Kidney (tissue), 13 donors: ENCODE measurements at regions not wholly inside any gene's neighbourhood (a gene's known extent, or its start where the extent isn't known, plus 50 kb on each side); places are given as distances from the start of the nearest gene placed in this dataset.

Source experiments
- DNase-seq, 5 donors: peaks; one replicate each; pipeline ENCODE4 v3.0.0-alpha.2; 2013 to 2020
- FAIRE-seq: peaks from 2 replicates; lab custom pipeline; 2012; peaks lifted over from hg19 to GRCh38; lab: Jason Lieb, UNC
- H3K27ac ChIP-seq, 2 donors: one replicate each; pipeline ENCODE4 v1.7.0; 2013; ENCODE audit warnings: low read depth in 2 of 2, low read length in 2 of 2, inconsistent platforms in 1 of 2
- H3K27me3 ChIP-seq: one replicate; pipeline ENCODE4 v1.7.1; 2013; ENCODE audit warnings: low read length, inconsistent platforms; ENCODE audit not compliant: control insufficient read depth, insufficient read depth
- H3K36me3 ChIP-seq, 3 donors: one replicate each; pipeline versions ENCODE4 v1.7.0 to v1.7.1; 2013; ENCODE audit warnings: low read length in 3 of 3, control low read depth in 1 of 3, inconsistent platforms in 1 of 3; ENCODE audit not compliant: insufficient read depth in 3 of 3, control insufficient read depth in 2 of 3
- H3K4me1 ChIP-seq, 3 donors: one replicate each; pipeline versions ENCODE4 v1.7.0 to v1.7.1; 2013; ENCODE audit warnings: low read length in 3 of 3, inconsistent platforms in 1 of 3, low read depth in 1 of 3; ENCODE audit not compliant: control insufficient read depth in 2 of 3, insufficient read depth in 2 of 3
- H3K4me3 ChIP-seq, 3 donors: one replicate each; pipeline versions ENCODE4 v1.7.0 to v1.8.1; 2013; ENCODE audit warnings: low read length in 3 of 3, control low read depth in 1 of 3, inconsistent platforms in 1 of 3
- H3K9ac ChIP-seq, 3 donors: one replicate each; pipeline versions ENCODE4 v1.7.0 to v1.7.1; 2013; ENCODE audit warnings: low read length in 3 of 3, control low read depth in 1 of 3, inconsistent platforms in 1 of 3
- H3K9me3 ChIP-seq, 3 donors: one replicate each; pipeline versions ENCODE4 v1.7.0 to v1.7.1; 2013; ENCODE audit warnings: low read length in 3 of 3, control low read depth in 1 of 3, inconsistent platforms in 1 of 3; ENCODE audit not compliant: control insufficient read depth in 2 of 3, insufficient read depth in 1 of 3
- intact Hi-C: fragments of 100-400 bp; cut with DNase I; formaldehyde crosslinking; loops from one replicate; pipeline ENCODE4 v1.11.1; 2022
- TF ChIP-seq, protein P1 (sequence below): IDR thresholded peaks from 3 replicates; pipeline ENCODE4 v1.5.1; 2012; ENCODE audit warnings: mild to moderate bottlenecking, moderate library complexity, borderline replicate concordance; ENCODE audit not compliant: insufficient read depth; ENCODE audit errors: extremely low read depth
- donor health status: control.
- donor health status: control.
- donor health status: control.
- donor health status: control.
- donor health status: control.
- donor health status: DM: yes; HTN: yes; CAD: no.
- donor health status: Normal renal cell carcinoma (clear cell type).

DNA sequence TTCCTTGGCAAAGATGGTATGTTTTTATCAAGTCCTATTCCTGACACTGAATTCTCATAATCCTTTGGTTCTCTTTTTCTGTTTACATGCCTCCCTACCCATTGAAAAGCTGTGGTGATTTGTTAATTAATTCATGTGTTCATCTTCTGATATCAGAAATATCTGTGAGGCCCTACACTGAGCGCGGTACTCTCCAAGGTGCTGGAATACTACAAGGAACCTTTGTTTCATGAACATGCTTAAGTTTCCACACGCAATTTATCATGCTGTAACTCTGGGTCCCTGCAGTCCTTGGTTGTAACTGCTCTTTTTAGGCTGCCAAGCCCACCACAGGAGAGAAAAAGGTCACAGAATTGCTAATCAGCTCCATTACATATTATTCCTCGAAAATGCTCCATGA is 331.8 kb downstream of the FAT3 start:
- peak in 2 of 5 donors; percentile 61 to 76 for DNase-seq
- Histone ChIP-seq H3K4me3 (no peak overlapping the region), H3K4me1 (no peaks in the 10 kb centered on the region), H3K27ac (no peak overlapping the region), H3K27me3 (no peaks in the 10 kb centered on the region), H3K9me3 (no peaks in the 10 kb centered on the region), H3K36me3 (no peaks in the 10 kb centered on the region), H3K9ac (no peak overlapping the region)
- intact Hi-C loops = no loop called here
- FAIRE-seq = no peak
- TF ChIP-seq, protein P1, sequence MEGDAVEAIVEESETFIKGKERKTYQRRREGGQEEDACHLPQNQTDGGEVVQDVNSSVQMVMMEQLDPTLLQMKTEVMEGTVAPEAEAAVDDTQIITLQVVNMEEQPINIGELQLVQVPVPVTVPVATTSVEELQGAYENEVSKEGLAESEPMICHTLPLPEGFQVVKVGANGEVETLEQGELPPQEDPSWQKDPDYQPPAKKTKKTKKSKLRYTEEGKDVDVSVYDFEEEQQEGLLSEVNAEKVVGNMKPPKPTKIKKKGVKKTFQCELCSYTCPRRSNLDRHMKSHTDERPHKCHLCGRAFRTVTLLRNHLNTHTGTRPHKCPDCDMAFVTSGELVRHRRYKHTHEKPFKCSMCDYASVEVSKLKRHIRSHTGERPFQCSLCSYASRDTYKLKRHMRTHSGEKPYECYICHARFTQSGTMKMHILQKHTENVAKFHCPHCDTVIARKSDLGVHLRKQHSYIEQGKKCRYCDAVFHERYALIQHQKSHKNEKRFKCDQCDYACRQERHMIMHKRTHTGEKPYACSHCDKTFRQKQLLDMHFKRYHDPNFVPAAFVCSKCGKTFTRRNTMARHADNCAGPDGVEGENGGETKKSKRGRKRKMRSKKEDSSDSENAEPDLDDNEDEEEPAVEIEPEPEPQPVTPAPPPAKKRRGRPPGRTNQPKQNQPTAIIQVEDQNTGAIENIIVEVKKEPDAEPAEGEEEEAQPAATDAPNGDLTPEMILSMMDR = no peak

DNA sequence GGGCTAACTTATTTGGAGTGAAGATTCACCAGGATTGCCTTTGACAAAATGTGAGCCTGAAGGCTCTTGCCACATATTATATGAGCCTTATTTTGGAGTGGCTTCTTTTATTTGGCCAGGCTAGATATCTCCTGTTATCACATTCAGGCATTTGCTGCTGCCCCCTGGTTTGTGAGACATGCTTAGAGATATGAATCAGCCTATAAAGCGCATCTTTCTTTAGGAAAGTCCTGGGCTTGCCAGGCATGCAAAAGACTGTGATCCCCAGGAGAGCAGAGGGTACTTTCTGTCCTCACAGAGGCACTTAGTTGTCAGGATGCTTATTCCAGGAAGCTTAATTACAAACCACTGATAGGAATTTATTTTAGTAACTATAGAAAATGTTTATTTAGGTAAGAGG is 333.3 kb downstream of the FAT3 start:
- TF ChIP-seq, protein P1 = no peak
- no peaks in the 10 kb centered on the region for H3K36me3 ChIP-seq
- DNase-seq (no peak), FAIRE-seq (no peak)
- H3K4me3 ChIP-seq = no peak overlapping the region
- intact Hi-C loops = no loop called here
- no peak overlapping the region for H3K9ac ChIP-seq
- H3K27me3 ChIP-seq = no peaks in the 10 kb centered on the region
- H3K27ac ChIP-seq = no peak overlapping the region
- H3K4me1 ChIP-seq = no peaks in the 10 kb centered on the region
- H3K9me3 ChIP-seq = no peaks in the 10 kb centered on the region

DNA sequence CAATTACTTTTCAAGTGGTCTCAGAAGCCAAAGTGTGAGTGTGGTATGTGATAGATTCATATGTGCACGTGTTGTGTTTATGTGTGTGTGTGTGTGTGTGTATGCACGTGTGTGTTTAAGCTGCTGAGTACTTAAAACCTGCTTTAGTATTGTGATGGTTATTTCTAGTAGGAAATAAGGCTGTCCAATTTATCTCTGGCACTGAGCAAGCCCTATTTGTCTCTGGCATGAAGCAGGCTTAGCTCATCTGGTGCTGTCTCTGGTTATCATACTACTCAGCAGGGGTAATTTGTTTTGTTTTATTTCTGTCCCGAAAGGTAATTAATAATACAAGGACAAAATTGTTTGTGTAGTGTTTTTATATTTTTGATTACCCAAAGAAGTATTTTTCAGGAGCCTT is 333.7 kb downstream of the FAT3 start:
- no peak for FAIRE-seq
- no peaks in the 10 kb centered on the region for H3K9me3 ChIP-seq

More for the DNA sequence above, 333.7 kb downstream of the FAT3 start:
- Histone ChIP-seq H3K27ac (no peak overlapping the region), H3K36me3 (no peaks in the 10 kb centered on the region), H3K9ac (no peak overlapping the region), H3K27me3 (no peaks in the 10 kb centered on the region), H3K4me1 (no peaks in the 10 kb centered on the region), H3K4me3 (no peak overlapping the region)
- intact Hi-C loops = no loop called here
- no peak for DNase-seq
- TF ChIP-seq, protein P1 = no peak
